HCT116 (cell line): ENCODE measurements at regions not wholly inside any gene's neighbourhood (a gene's known extent, or its start where the extent isn't known, plus 50 kb on each side); places are given as distances from the start of the nearest gene placed in this dataset.

Experiments
- ATAC-seq: fragments of 200-7000 bp; cut with Tn5 transposase; 2 replicates; pipeline ENCODE4 v1.9.1; 2020; ENCODE audit warnings: mild to moderate bottlenecking, moderate library complexity
- BruUV-seq: library from RNA; stranded (reverse); fragments of 400-500 nt; replicated peaks from 2 replicates; lab custom pipeline; 2021; lab: Mats Ljungman, UMichigan
- CTCF ChIA-PET: fragments of 300-600 bp; sonication (Branson Sonifier 250); formaldehyde crosslinking; loops from one replicate; lab custom pipeline; 2021; ENCODE audit warnings: antibody characterized with exemption; lab: Charles Lee
- POLR2A ChIA-PET: fragments of 300-600, 350-600 bp; sonication (Branson Sonifier 250); formaldehyde crosslinking; loops from one replicate; lab custom pipeline; 2021; ENCODE audit warnings: antibody characterized with exemption; lab: Charles Lee
- RAD21 ChIA-PET, 2 experiments: fragments of 300-600 bp; sonication (Branson Sonifier 250); formaldehyde crosslinking; loops; one replicate each; lab custom pipeline; 2023; ENCODE audit warnings: low total read pairs in 2 of 2; ENCODE audit not compliant: uncharacterized antibody in 2 of 2, unreplicated experiment in 2 of 2, low non-redundant PET in 1 of 2; lab: Charles Lee
- DNase-seq: peaks from one replicate; pipeline ENCODE4 v3.0.0-alpha.2; 2010; ENCODE audit warnings: low read depth, low spot score
- H2AFZ ChIP-seq: fragments of 200-600 bp; shearing (Covaris generic), sonication (generic); 2 replicates; pipeline ENCODE4 v1.6.1; 2017; ENCODE audit warnings: low read depth, mixed run types, mixed read lengths, antibody characterized with exemption, low read length; ENCODE audit not compliant: poor library complexity, severe bottlenecking
- H3K27ac ChIP-seq: 2 replicates; pipeline ENCODE4 v1.5.1; 2012; ENCODE audit warnings: low read depth, low read length
- H3K27me3 ChIP-seq: fragments of 200-600 bp; sonication (generic); 2 replicates; pipeline ENCODE4 v1.6.1; 2016; ENCODE audit warnings: mixed run types, low read length, mixed read lengths; ENCODE audit not compliant: insufficient read depth
- H3K36me3 ChIP-seq, 2 experiments: fragments of 200-500 bp in 1 of 2; fragments of 200-600 bp in 1 of 2; sonication (Bioruptor generic) in 1 of 2; sonication (generic) in 1 of 2; 2 replicates each; pipeline versions ENCODE4 v1.5.1 to v1.6.1; 2014 to 2016; ENCODE audit warnings: low read length in 2 of 2, inconsistent platforms in 1 of 2, mixed read lengths in 1 of 2, mixed run types in 1 of 2; ENCODE audit not compliant: insufficient read depth in 2 of 2, control insufficient read depth in 1 of 2
- H3K4me1 ChIP-seq, 2 experiments: fragments of 200-600 bp in 1 of 2; sonication (generic) in 1 of 2; 2 replicates each; pipeline versions ENCODE4 v1.5.1 to v1.6.1; 2012 to 2017; ENCODE audit warnings: low read length in 2 of 2, inconsistent platforms in 1 of 2, mild to moderate bottlenecking in 1 of 2, mixed read lengths in 1 of 2, mixed run types in 1 of 2, moderate library complexity in 1 of 2; ENCODE audit not compliant: insufficient read depth in 2 of 2, control insufficient read depth in 1 of 2
- H3K4me2 ChIP-seq: fragments of 200-600 bp; sonication (generic); 2 replicates; pipeline ENCODE4 v1.6.1; 2017; ENCODE audit warnings: mixed run types, low read length, mixed read lengths
- H3K4me3 ChIP-seq, 2 experiments: fragments of 200-600 bp in 1 of 2; sonication (generic) in 1 of 2; replicated peaks in 1 of 2; 2 replicates each; pipeline ENCODE4 v1.5.1; 2011 to 2016; ENCODE audit warnings: low read length in 2 of 2, control low read depth in 1 of 2, low read depth in 1 of 2, mild to moderate bottlenecking in 1 of 2, mixed read lengths in 1 of 2, mixed run types in 1 of 2
- H3K79me2 ChIP-seq: fragments of 200-600 bp; sonication (generic); 2 replicates; pipeline ENCODE4 v1.6.1; 2017; ENCODE audit warnings: mild to moderate bottlenecking, mixed run types, low read length, moderate library complexity, mixed read lengths; ENCODE audit not compliant: insufficient read depth
- H3K9ac ChIP-seq: fragments of 200-600 bp; sonication (generic); 2 replicates; pipeline ENCODE4 v1.6.1; 2016; ENCODE audit warnings: low read length, mixed read lengths
- H3K9me2 ChIP-seq: fragments of 200-600 bp; sonication (generic), shearing (Covaris generic); 2 replicates; pipeline ENCODE4 v1.6.1; 2017; ENCODE audit warnings: mixed run types, mild to moderate bottlenecking, moderate library complexity; ENCODE audit not compliant: insufficient read depth
- H3K9me3 ChIP-seq, 2 experiments: fragments of 200-500 bp in 1 of 2; fragments of 200-600 bp in 1 of 2; sonication (Bioruptor generic) in 1 of 2; sonication (generic) in 1 of 2; 2 replicates each; pipeline ENCODE4 v1.6.1; 2014 to 2017; ENCODE audit warnings: low read length in 2 of 2, mixed read lengths in 2 of 2, inconsistent platforms in 1 of 2, low read depth in 1 of 2, mild to moderate bottlenecking in 1 of 2, mixed run types in 1 of 2, moderate library complexity in 1 of 2; ENCODE audit not compliant: control insufficient read depth in 1 of 2, insufficient read depth in 1 of 2
- H4K20me1 ChIP-seq: fragments of 200-600 bp; sonication (generic), shearing (Covaris generic); 2 replicates; pipeline ENCODE4 v1.6.1; 2017; ENCODE audit warnings: mixed run types, mild to moderate bottlenecking, moderate library complexity; ENCODE audit not compliant: insufficient read depth
- CBX3 ChIP-seq: IDR thresholded peaks from 2 replicates; pipeline ENCODE4 v1.6.1; 2012; ENCODE audit warnings: low read depth
- CEBPB ChIP-seq: IDR thresholded peaks from 2 replicates; pipeline ENCODE4 v1.6.1; 2012; ENCODE audit warnings: low read depth
- EGR1 ChIP-seq: IDR thresholded peaks from 2 replicates; pipeline ENCODE4 v1.6.1; 2012; ENCODE audit warnings: low read depth
- ELF1 ChIP-seq: IDR thresholded peaks from 2 replicates; pipeline ENCODE4 v1.6.1; 2012; ENCODE audit warnings: low read depth, borderline replicate concordance
- EZH2 ChIP-seq: fragments of 200-600 bp; sonication (generic); IDR thresholded peaks from 2 replicates; pipeline ENCODE4 v1.6.1; 2017; ENCODE audit warnings: antibody characterized with exemption, mixed run types
- EZH2phosphoT487 ChIP-seq: fragments of 200-600 bp; IDR thresholded peaks from 2 replicates; pipeline ENCODE4 v1.6.1; 2018; ENCODE audit warnings: antibody characterized with exemption, borderline replicate concordance
- FOSL1 ChIP-seq: IDR thresholded peaks from 2 replicates; pipeline ENCODE4 v1.6.1; 2012; ENCODE audit warnings: low read depth
- JUND ChIP-seq: IDR thresholded peaks from 2 replicates; pipeline ENCODE4 v1.6.1; 2012
- POLR2A ChIP-seq: IDR thresholded peaks from 2 replicates; pipeline ENCODE4 v1.7.0; 2011; ENCODE audit warnings: borderline replicate concordance; ENCODE audit not compliant: insufficient read depth, insufficient read length; ENCODE audit errors: extremely low read depth
- POLR2AphosphoS5 ChIP-seq: IDR thresholded peaks from 2 replicates; pipeline ENCODE4 v1.6.1; 2011; ENCODE audit warnings: mild to moderate bottlenecking, low read depth, low read length, moderate library complexity
- RAD21 ChIP-seq: IDR thresholded peaks from 2 replicates; pipeline ENCODE4 v1.6.1; 2012; ENCODE audit warnings: low read depth, mild to moderate bottlenecking
- SIN3A ChIP-seq: IDR thresholded peaks from 2 replicates; pipeline ENCODE4 v1.6.1; 2012; ENCODE audit warnings: low read depth
- SRF ChIP-seq: IDR thresholded peaks from 2 replicates; pipeline ENCODE4 v1.6.1; 2012; ENCODE audit warnings: low read depth
- YY1 ChIP-seq: IDR thresholded peaks from 2 replicates; pipeline ENCODE4 v1.6.1; 2011; ENCODE audit warnings: low read length, low read depth, moderate library complexity, mild to moderate bottlenecking; ENCODE audit not compliant: insufficient replicate concordance; ENCODE audit errors: extremely low read depth
- ZBTB33 ChIP-seq: IDR thresholded peaks from 2 replicates; pipeline ENCODE4 v1.6.1; 2011; ENCODE audit warnings: mild to moderate bottlenecking, low read length, moderate library complexity; ENCODE audit not compliant: insufficient replicate concordance; ENCODE audit errors: extremely low read depth
- ZFX ChIP-seq: fragments of 450-650 bp; IDR thresholded peaks from 2 replicates; pipeline ENCODE4 v1.6.1; 2017
- intact Hi-C: fragments of 100-400 bp; cut with micrococcal nuclease; formaldehyde crosslinking; loops from 2 replicates; pipeline ENCODE4 v1.10.0; 2022
- TF ChIP-seq, protein P1 (sequence below): IDR thresholded peaks from 2 replicates; pipeline ENCODE4 v1.6.1; 2012; ENCODE audit warnings: low read depth

DNA sequence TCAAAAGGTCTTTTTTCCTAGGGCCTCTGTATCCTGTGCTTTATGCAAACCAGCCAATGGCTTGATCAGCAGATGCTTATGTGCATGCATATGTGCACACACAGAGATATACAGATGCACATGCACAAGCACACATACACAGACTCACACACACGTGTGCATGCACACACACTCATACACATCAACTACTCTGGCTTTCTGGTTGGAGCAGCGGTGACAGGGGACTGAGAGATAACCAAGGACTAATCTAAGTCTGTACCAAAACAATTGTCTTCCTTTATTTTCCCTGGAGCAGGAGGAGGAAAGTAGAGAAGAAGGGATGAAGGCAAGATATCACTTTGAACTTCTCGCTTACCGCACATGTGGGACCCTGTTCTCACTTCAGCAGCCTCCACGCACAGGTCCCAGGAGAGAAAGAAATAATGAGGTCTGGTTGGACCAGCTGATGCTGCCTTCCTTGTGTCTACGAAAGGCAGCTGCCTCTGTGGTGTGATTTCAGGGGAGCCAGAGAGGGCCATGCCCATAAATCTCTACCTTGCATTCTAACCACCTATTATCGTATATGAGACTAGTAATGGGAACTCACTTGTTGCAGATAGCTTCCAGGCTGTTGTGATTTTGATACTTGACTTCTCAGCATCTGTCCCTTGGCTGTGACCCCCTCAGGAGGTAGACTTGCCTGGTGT, 338.0 kb downstream of the EN1 start:
- no peaks in the 10 kb centered on the region for H3K36me3 ChIP-seq
- H3K9me2 ChIP-seq: no peaks in the 10 kb centered on the region
- CTCF ChIA-PET: no interaction called here
- RAD21 ChIA-PET: no interaction called here
- H3K9ac ChIP-seq: no peak overlapping the region
- H3K4me2 ChIP-seq: no peak overlapping the region
- POLR2A ChIA-PET: no interaction called here
- H3K4me3 ChIP-seq: no peak overlapping the region
- DNase-seq (no peak), ATAC-seq (no peak)
- intact Hi-C loops: no loop called here
- no peaks in the 10 kb centered on the region for H3K4me1 ChIP-seq
- TF ChIP-seq CEBPB (no peak), POLR2AphosphoS5 (no peak), FOSL1 (no peak), YY1 (no peak)
- no peaks in the 10 kb centered on the region for H3K79me2 ChIP-seq
- no peaks in the 10 kb centered on the region for H4K20me1 ChIP-seq
- H2AFZ ChIP-seq: no peak overlapping the region
- 0 out of 2 replicates have a peak, but pooled peaks cover 5% of the 10 kb centered on the region for H3K27me3 ChIP-seq
- H3K27ac ChIP-seq: no peak overlapping the region
- H3K9me3 ChIP-seq: no peaks in the 10 kb centered on the region
- no TSS peak for BruUV-seq

DNA sequence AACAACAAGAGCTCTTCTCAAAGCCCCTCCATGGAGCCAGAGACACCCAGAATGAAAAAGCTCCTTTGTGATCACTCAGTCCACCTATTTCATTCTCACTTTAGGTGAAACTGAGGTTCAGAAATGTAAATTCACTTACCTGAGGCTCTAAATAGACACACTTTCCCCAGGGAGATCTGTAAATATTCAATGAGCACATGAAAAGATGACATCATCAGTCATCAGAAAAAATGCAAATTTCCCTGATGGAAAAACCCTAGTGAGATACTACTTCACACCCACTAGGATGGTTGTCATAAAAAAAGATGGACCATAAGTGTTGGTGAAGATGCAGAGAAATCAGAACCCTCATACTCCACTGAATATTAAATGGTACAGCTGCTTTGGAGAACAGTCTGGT, 339.2 kb downstream of the EN1 start:
- Histone ChIP-seq H3K79me2 (no peaks in the 10 kb centered on the region), H2AFZ (no peak overlapping the region), H3K9me3 (no peaks in the 10 kb centered on the region), H3K4me3 (no peak overlapping the region), H3K4me2 (no peak overlapping the region)
- RAD21 ChIA-PET: no interaction called here
- CTCF ChIA-PET: no interaction called here
- no peak for ATAC-seq
- BruUV-seq: no TSS peak
- no peak for TF ChIP-seq EZH2
- no peak for TF ChIP-seq EGR1
- no peak for TF ChIP-seq JUND
- no peak for TF ChIP-seq ZFX
- no peak for TF ChIP-seq EZH2phosphoT487
- TF ChIP-seq SIN3A: no peak
- TF ChIP-seq ELF1: no peak
- no peak for TF ChIP-seq POLR2A
- TF ChIP-seq ZBTB33: no peak
- TF ChIP-seq FOSL1: no peak
- no peak for TF ChIP-seq CBX3
- TF ChIP-seq SRF: no peak
- TF ChIP-seq, protein P1, sequence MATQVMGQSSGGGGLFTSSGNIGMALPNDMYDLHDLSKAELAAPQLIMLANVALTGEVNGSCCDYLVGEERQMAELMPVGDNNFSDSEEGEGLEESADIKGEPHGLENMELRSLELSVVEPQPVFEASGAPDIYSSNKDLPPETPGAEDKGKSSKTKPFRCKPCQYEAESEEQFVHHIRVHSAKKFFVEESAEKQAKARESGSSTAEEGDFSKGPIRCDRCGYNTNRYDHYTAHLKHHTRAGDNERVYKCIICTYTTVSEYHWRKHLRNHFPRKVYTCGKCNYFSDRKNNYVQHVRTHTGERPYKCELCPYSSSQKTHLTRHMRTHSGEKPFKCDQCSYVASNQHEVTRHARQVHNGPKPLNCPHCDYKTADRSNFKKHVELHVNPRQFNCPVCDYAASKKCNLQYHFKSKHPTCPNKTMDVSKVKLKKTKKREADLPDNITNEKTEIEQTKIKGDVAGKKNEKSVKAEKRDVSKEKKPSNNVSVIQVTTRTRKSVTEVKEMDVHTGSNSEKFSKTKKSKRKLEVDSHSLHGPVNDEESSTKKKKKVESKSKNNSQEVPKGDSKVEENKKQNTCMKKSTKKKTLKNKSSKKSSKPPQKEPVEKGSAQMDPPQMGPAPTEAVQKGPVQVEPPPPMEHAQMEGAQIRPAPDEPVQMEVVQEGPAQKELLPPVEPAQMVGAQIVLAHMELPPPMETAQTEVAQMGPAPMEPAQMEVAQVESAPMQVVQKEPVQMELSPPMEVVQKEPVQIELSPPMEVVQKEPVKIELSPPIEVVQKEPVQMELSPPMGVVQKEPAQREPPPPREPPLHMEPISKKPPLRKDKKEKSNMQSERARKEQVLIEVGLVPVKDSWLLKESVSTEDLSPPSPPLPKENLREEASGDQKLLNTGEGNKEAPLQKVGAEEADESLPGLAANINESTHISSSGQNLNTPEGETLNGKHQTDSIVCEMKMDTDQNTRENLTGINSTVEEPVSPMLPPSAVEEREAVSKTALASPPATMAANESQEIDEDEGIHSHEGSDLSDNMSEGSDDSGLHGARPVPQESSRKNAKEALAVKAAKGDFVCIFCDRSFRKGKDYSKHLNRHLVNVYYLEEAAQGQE: no peak
- TF ChIP-seq RAD21: no peak
- TF ChIP-seq, all 23 proteins: peak for 0
- Histone ChIP-seq H3K9ac (no peak overlapping the region), H3K9me2 (no peaks in the 10 kb centered on the region), H3K4me1 (no peaks in the 10 kb centered on the region), H3K36me3 (no peaks in the 10 kb centered on the region), H3K27ac (no peak overlapping the region), H3K27me3 (0 out of 2 replicates have a peak, but pooled peaks cover 7% of the 10 kb centered on the region), H4K20me1 (no peaks in the 10 kb centered on the region)
- intact Hi-C loops: no loop called here
- POLR2A ChIA-PET: no interaction called here
- no peak for DNase-seq
